ENCODE measurements at regions not wholly inside any gene's neighbourhood (a gene's known extent, or its start where the extent isn't known, plus 50 kb on each side); places are given as distances from the start of the nearest gene placed in this dataset.

DNA sequence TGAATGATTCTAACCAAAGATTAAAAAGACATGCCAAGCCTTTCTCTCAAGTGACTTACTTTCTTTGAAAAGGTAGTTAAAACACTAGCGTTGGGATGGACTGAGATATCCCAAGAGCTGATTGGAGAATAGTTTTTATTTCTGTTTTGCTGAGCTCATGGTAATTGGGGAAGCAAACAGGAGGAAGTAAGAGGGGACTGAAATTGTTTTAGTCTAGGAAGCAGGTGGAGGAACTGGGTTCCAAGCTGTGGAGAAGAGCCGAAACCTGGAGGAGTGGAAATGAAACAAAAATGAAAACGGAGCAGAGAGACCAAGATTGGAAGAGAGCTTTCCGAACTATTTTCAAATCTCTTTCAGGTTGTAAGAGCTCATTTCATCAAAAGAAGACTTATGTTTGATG lies 59.9 kb upstream of the TENT5A start:
- DNase-seq, result no peak

DNA sequence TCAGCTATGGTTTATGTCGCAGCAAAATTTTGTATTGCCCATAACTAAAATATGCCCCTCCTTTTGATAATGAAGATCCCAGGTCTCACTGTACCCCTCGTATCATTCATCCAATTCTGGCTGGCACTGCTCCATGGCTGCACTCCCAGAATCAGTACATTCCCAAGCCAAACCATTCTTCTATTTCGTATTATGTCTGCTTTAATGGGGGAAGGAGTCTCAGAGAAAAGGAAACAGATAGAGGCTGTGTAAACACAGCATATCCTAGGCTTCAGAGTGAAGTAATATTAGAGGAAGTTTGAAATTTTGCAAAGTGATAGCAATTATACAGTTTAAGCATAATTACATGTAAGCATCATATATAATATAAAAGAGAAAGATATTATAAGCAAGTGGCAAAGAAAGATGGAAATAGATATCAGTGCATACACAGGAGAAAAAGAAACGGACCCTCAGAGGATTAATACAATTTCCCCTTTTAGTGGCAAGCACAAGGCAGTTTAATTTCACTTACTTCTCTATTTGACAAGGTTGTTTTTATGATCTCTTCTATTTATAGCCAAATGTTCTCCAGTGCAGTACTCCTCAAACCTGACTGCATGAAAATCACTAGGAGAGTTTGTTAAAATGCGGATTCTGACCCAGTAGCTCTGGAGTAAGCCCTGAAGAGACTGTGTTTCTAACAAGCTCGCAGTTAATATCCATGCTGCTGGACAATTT lies 56.5 kb upstream of the TENT5A start:
- DNase-seq, result no peak

DNA sequence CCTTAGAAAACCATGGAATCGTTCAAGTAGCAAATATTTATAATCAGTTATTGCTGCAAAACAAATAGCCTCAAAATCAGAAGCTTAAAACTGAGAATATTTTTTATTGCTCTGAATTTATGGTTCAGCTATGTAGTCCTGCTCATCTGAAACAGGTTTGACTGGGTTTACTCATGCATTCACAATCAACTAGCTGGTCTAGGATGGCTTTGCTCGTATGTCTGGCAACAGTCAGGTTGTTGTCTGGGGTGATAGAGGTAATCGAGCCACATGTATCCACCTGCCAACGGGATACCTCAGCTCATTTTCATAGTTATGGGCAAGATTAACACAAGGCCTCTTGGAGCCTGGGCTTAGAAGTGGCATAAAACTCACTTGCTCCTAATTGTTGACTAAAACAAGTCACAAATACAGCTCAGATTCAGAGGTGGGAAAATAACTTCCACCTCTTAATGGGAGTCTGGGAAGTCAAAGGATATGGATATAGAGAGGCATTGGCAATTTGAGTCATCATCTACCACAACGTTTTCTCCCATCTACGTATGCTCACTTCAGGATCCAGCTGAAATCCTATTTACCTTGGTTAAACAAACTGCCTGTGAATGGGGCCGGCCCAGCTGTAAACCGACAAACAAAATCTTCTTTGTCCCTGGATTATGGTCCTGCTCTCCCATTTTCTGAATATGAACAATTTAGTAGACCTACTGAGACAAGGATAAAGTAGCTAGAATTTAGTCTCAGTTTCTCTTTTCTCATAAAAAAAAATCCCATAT lies 54.5 kb upstream of the TENT5A start:
- peak; percentile 85 for DNase-seq

DNA sequence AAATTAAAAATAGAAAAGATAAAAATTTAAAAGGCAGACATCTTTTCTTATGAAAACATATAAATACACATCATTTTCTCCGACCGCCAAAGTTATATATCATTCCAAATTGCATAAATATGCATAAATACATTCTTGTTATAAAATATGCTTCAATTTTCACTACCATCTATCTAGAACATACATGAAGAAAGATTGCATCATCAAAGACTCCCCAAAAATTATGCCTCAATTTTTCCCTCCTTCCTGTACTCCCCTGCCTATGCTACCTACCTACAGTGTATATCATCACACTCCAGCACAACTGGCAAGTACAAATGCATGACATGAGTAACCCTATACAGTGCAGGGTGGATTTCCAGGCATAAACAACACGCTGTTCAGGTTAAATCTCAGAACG lies 49.9 kb upstream of the TENT5A start:
- no peak for DNase-seq
